K562 (cell line): ENCODE measurements at regions not wholly inside any gene's neighbourhood (a gene's known extent, or its start where the extent isn't known, plus 50 kb on each side); places are given as distances from the start of the nearest gene placed in this dataset.

Source experiments
- BRD9 ChIP-seq: fragments of 450-650 bp; IDR thresholded peaks from 2 replicates; pipeline ENCODE4 v1.6.1; 2018; ENCODE audit warnings: low read depth; ENCODE audit not compliant: partially characterized antibody
- CHD2 ChIP-seq: IDR thresholded peaks from 2 replicates; pipeline ENCODE4 v1.6.1; 2011; ENCODE audit warnings: low read depth, low read length
- CXXC5 ChIP-seq: fragments of 250-450 bp; sonication (Bioruptor Pico); IDR thresholded peaks from 2 replicates; pipeline ENCODE4 v1.8.0; 2022; ENCODE audit warnings: inconsistent platforms, mild to moderate bottlenecking, moderate library complexity
- DPF2 ChIP-seq: fragments of 450-650 bp; IDR thresholded peaks from 2 replicates; pipeline ENCODE4 v1.6.1; 2016
- E2F6 ChIP-seq, 2 experiments: IDR thresholded peaks; 2 replicates each; pipeline ENCODE4 v1.6.1; 2011; ENCODE audit warnings: borderline replicate concordance in 1 of 2, control low read depth in 1 of 2, low read depth in 1 of 2, low read length in 1 of 2, mild to moderate bottlenecking in 1 of 2, mixed read lengths in 1 of 2, moderate library complexity in 1 of 2; ENCODE audit not compliant: insufficient read depth in 1 of 2, insufficient read length in 1 of 2, poor library complexity in 1 of 2, severe bottlenecking in 1 of 2; ENCODE audit errors: extremely low read depth in 1 of 2
- ELK3 ChIP-seq: fragments of 450-650 bp; formaldehyde crosslinking; IDR thresholded peaks from 2 replicates; pipeline ENCODE4 v1.4.0; 2020; ENCODE audit warnings: mild to moderate bottlenecking
- ETV6 ChIP-seq, 3 experiments: fragments of 150-350 bp in 1 of 3; sonication (generic) in 1 of 3; formaldehyde crosslinking in 1 of 3; IDR thresholded peaks; 2 replicates each; pipeline versions ENCODE4 v1.6.1 to v1.8.0; 2014 to 2022; ENCODE audit warnings: borderline replicate concordance in 2 of 3, low read depth in 2 of 3, antibody characterized with exemption in 1 of 3, low read length in 1 of 3, mild to moderate bottlenecking in 1 of 3, missing genetic modification reagents in 1 of 3
- FOXM1 ChIP-seq, 2 experiments: fragments of 450-650 bp in 1 of 2; sonication (generic) in 1 of 2; formaldehyde crosslinking in 1 of 2; IDR thresholded peaks; 2 replicates each; pipeline versions ENCODE4 v1.6.1 to v1.9.0; 2017 to 2022; ENCODE audit warnings: low read depth in 2 of 2, mild to moderate bottlenecking in 2 of 2, missing genetic modification reagents in 1 of 2, moderate library complexity in 1 of 2
- GABPB2 ChIP-seq: fragments of 250-450 bp; sonication (Bioruptor Pico); conservative IDR thresholded peaks from 2 replicates; pipeline ENCODE4 v1.5.1; 2021; ENCODE audit warnings: mild to moderate bottlenecking
- HIVEP1 ChIP-seq: fragments of 250-450 bp; sonication (Bioruptor Pico); IDR thresholded peaks from 2 replicates; pipeline ENCODE4 v1.4.0; 2020; ENCODE audit warnings: mild to moderate bottlenecking
- LCOR ChIP-seq: sonication (generic); formaldehyde crosslinking; IDR thresholded peaks from 2 replicates; pipeline ENCODE4 v1.8.0; 2022; ENCODE audit warnings: mild to moderate bottlenecking, missing genetic modification reagents
- MXD1 ChIP-seq: fragments of 250-450 bp; sonication (Bioruptor Pico); IDR thresholded peaks from 2 replicates; pipeline ENCODE4 v1.8.0; 2021; ENCODE audit warnings: borderline replicate concordance, mild to moderate bottlenecking, moderate library complexity; ENCODE audit not compliant: poor library complexity, severe bottlenecking
- MYC ChIP-seq, 2 experiments: fragments of 250-450 bp in 1 of 2; sonication (Bioruptor Pico) in 1 of 2; IDR thresholded peaks; 2 replicates each; pipeline versions ENCODE4 v1.5.1 to v1.6.1; 2012 to 2021; ENCODE audit warnings: low read depth in 2 of 2, borderline replicate concordance in 1 of 2, improper control_type of control experiment in 1 of 2, low read length in 1 of 2, mild to moderate bottlenecking in 1 of 2, moderate library complexity in 1 of 2
- NCOA1 ChIP-seq: fragments of 450-650 bp; IDR thresholded peaks from 2 replicates; pipeline ENCODE4 v1.6.1; 2016; ENCODE audit warnings: low read depth
- NR1H2 ChIP-seq: sonication (generic); formaldehyde crosslinking; IDR thresholded peaks from 2 replicates; pipeline ENCODE4 v1.4.0; 2020; ENCODE audit warnings: mild to moderate bottlenecking, missing genetic modification reagents
- PHTF2 ChIP-seq: fragments of 250-450 bp; sonication (Bioruptor Pico); IDR thresholded peaks from 2 replicates; pipeline ENCODE4 v1.5.0; 2021; ENCODE audit warnings: mild to moderate bottlenecking
- POLR2H ChIP-seq: IDR thresholded peaks from 2 replicates; pipeline ENCODE4 v1.6.1; 2016; ENCODE audit warnings: missing genetic modification characterization, low read depth, mild to moderate bottlenecking, control low read depth, missing compliant biosample characterization, moderate library complexity
- SMARCA5 ChIP-seq: fragments of 450-650 bp; IDR thresholded peaks from 2 replicates; pipeline ENCODE4 v1.6.1; 2016
- SOX6 ChIP-seq: fragments of 450-650 bp; IDR thresholded peaks from 2 replicates; pipeline ENCODE4 v1.6.1; 2014; ENCODE audit warnings: mild to moderate bottlenecking
- SUPT5H ChIP-seq: fragments of 450-650 bp; IDR thresholded peaks from 2 replicates; pipeline ENCODE4 v1.6.1; 2016
- TBL1XR1 ChIP-seq, 2 experiments: IDR thresholded peaks; 2 replicates each; pipeline ENCODE4 v1.6.1; 2012; ENCODE audit warnings: improper control_type of control experiment in 2 of 2, low read length in 2 of 2, mild to moderate bottlenecking in 1 of 2
- TCF3 ChIP-seq: sonication (generic); formaldehyde crosslinking; IDR thresholded peaks from 2 replicates; pipeline ENCODE4 v1.4.0; 2020; ENCODE audit warnings: mild to moderate bottlenecking, missing genetic modification reagents
- TCF7 ChIP-seq: sonication (generic); IDR thresholded peaks from 2 replicates; pipeline ENCODE4 v1.6.1; 2016; ENCODE audit warnings: antibody characterized with exemption, borderline replicate concordance
- XRCC3 ChIP-seq: fragments of 450-650 bp; IDR thresholded peaks from 2 replicates; pipeline ENCODE4 v1.6.1; 2017; ENCODE audit warnings: mild to moderate bottlenecking, moderate library complexity
- XRCC5 ChIP-seq: fragments of 200-400 bp; formaldehyde crosslinking; IDR thresholded peaks from 2 replicates; pipeline ENCODE4 v1.6.1; 2017; ENCODE audit warnings: low read depth, mild to moderate bottlenecking, low read length
- ZNF184 ChIP-seq: sonication (generic); formaldehyde crosslinking; IDR thresholded peaks from 2 replicates; pipeline ENCODE4 v1.5.0; 2020; ENCODE audit warnings: missing genetic modification reagents
- ZNF217 ChIP-seq: sonication (generic); formaldehyde crosslinking; IDR thresholded peaks from 2 replicates; pipeline ENCODE4 v1.8.0; 2022; ENCODE audit warnings: mild to moderate bottlenecking, missing genetic modification reagents

GRCh38 chr6:146879406-146880117, 280.8 kb downstream of the ADGB start (continued):
- TF ChIP-seq MYC (IDR thresholded peaks at IDR 0.05; ENCODE audit: low read depth, low read length) (peak; percentile 8; the same call in 1 of the 2 replicates), MYC (CRISPR knock-in tag; IDR thresholded peaks at IDR 0.05; ENCODE audit: borderline replicate concordance, low read depth) (no peak; the same call in 1 of the 2 replicates), CHD2 (peak; percentile 24; the same call in 1 of the 2 replicates), CXXC5 (peak; percentile 70), XRCC3 (no peak), ETV6 (IDR thresholded peaks at IDR 0.05; ENCODE audit: borderline replicate concordance in 1 of 2, low read depth in 2 of 2, low read length in 1 of 2) (no peak), ETV6 (CRISPR knock-in tag; IDR thresholded peaks at IDR 0.05; ENCODE audit: borderline replicate concordance) (no peak), E2F6 (IDR thresholded peaks at IDR 0.05; ENCODE audit: borderline replicate concordance in 1 of 2, extremely low read depth in 1 of 2, insufficient read depth in 1 of 2, insufficient read length in 1 of 2, low read depth in 1 of 2, low read length in 1 of 2, poor library complexity in 1 of 2, severe bottlenecking in 1 of 2) (peak in 1 of 2 experiments; percentile 45), XRCC5 (no peak), TBL1XR1 (IDR thresholded peaks at IDR 0.05; ENCODE audit: low read length in 2 of 2) (peak in 1 of 2 experiments; percentile 86; a peak in 1 of 4 replicates), DPF2 (peak; percentile 86), TCF7 (peak; percentile 84; the same call in 1 of the 2 replicates), TCF3 (CRISPR knock-in tag) (peak; percentile 71), ZNF217 (CRISPR knock-in tag) (no peak), NCOA1 (no peak), SOX6 (peak; percentile 67; the same call in 1 of the 2 replicates), BRD9 (peak; percentile 79), ELK3 (CRISPR knock-in tag) (0 out of 2 replicates have a peak, but pooled peaks have one; percentile 8), POLR2H (0 out of 2 replicates have a peak, but pooled peaks have one; percentile 23), ZNF184 (no peak), HIVEP1 (CRISPR knock-in tag) (0 out of 2 replicates have a peak, but pooled peaks have one; percentile 64), SUPT5H (peak; percentile 68), SMARCA5 (no peak), GABPB2 (no peak), PHTF2 (CRISPR knock-in tag) (no peak), MXD1 (CRISPR knock-in tag) (no peak), FOXM1 (IDR thresholded peaks at IDR 0.05; ENCODE audit: low read depth) (peak; percentile 21; the same call in 1 of the 2 replicates), FOXM1 (CRISPR knock-in tag; IDR thresholded peaks at IDR 0.05; ENCODE audit: low read depth) (no peak), NR1H2 (CRISPR knock-in tag) (no peak), LCOR (CRISPR knock-in tag) (0 out of 2 replicates have a peak, but pooled peaks have one; percentile 8)
